Endothelial cell of umbilical vein (primary cell): ENCODE measurements at regions not wholly inside any gene's neighbourhood (a gene's known extent, or its start where the extent isn't known, plus 50 kb on each side); places are given as distances from the start of the nearest gene placed in this dataset.

Experiments used
- BruUV-seq: library from RNA; stranded (reverse); fragments of 400-500 nt; replicated peaks from 2 replicates; lab custom pipeline; 2021; lab: Mats Ljungman, UMichigan
- CTCF ChIA-PET: fragments of 300-600, 350-600 bp; sonication (Branson Sonifier 250); formaldehyde crosslinking; loops from one replicate; lab custom pipeline; 2021; ENCODE audit warnings: antibody characterized with exemption, inconsistent platforms; lab: Charles Lee
- POLR2A ChIA-PET: fragments of 300-600, 350-600 bp; sonication (Branson Sonifier 250); formaldehyde crosslinking; loops from one replicate; lab custom pipeline; 2021; ENCODE audit warnings: antibody characterized with exemption, inconsistent platforms; lab: Charles Lee
- DNase-seq: peaks from one replicate; pipeline ENCODE4 v3.0.0-alpha.2; 2011; ENCODE audit warnings: low read depth, low spot score
- FAIRE-seq: peaks from 2 replicates; lab custom pipeline; 2011; peaks lifted over from hg19 to GRCh38; lab: Jason Lieb, UNC
- H2AFZ ChIP-seq: 2 replicates; pipeline ENCODE4 v1.6.0; 2012; ENCODE audit warnings: low read depth, low read length, control low read depth, inconsistent platforms
- H3K27ac ChIP-seq: 2 replicates; pipeline ENCODE4 v1.5.1; 2011; ENCODE audit warnings: low read depth, mild to moderate bottlenecking, control low read depth, low read length, moderate library complexity; ENCODE audit not compliant: insufficient read depth
- H3K27me3 ChIP-seq, 2 experiments: 2 replicates each; pipeline versions ENCODE4 v1.6.0 to v1.6.1; 2011; ENCODE audit warnings: low read length in 2 of 2, mixed read lengths in 1 of 2; ENCODE audit not compliant: control insufficient read depth in 2 of 2, insufficient read depth in 2 of 2
- H3K36me3 ChIP-seq, 2 experiments: 2 replicates in 1 of 2; 3 replicates in 1 of 2; pipeline ENCODE4 v1.5.1; 2011; ENCODE audit warnings: low read length in 2 of 2, mild to moderate bottlenecking in 1 of 2, moderate library complexity in 1 of 2; ENCODE audit not compliant: control insufficient read depth in 2 of 2, insufficient read depth in 2 of 2; ENCODE audit errors: extremely low read depth in 1 of 2
- H3K4me1 ChIP-seq: 3 replicates; pipeline ENCODE4 v1.5.1; 2011; ENCODE audit warnings: mild to moderate bottlenecking, low read length; ENCODE audit not compliant: control insufficient read depth, insufficient read depth; ENCODE audit errors: extremely low read depth
- H3K4me2 ChIP-seq: 2 replicates; pipeline ENCODE4 v1.6.1; 2011; ENCODE audit warnings: low read length, control low read depth, mixed read lengths; ENCODE audit not compliant: insufficient read depth
- H3K4me3 ChIP-seq, 3 experiments: fragments of 200-600 bp in 1 of 3; sonication (generic), shearing (Covaris generic) in 1 of 3; replicated peaks in 1 of 3; 2 replicates each; pipeline ENCODE4 v1.5.1; 2011 to 2016; ENCODE audit warnings: control low read depth in 3 of 3, low read length in 3 of 3, mild to moderate bottlenecking in 2 of 3, inconsistent platforms in 1 of 3, low read depth in 1 of 3, moderate library complexity in 1 of 3; ENCODE audit not compliant: insufficient read depth in 1 of 3
- H3K79me2 ChIP-seq: 2 replicates; pipeline ENCODE4 v1.6.0; 2012; ENCODE audit warnings: low read length, inconsistent platforms; ENCODE audit not compliant: control insufficient read depth, insufficient read depth
- H3K9ac ChIP-seq: replicated peaks from 2 replicates; pipeline ENCODE3; 2011; ENCODE audit warnings: low read length, control low read depth; ENCODE audit not compliant: insufficient read depth; ENCODE audit errors: extremely low read depth
- H3K9me1 ChIP-seq: replicated peaks from 3 replicates; pipeline ENCODE4 v1.6.0; 2011; ENCODE audit warnings: mild to moderate bottlenecking, low read length; ENCODE audit not compliant: control insufficient read depth, insufficient read depth; ENCODE audit errors: extremely low read depth
- H3K9me3 ChIP-seq: replicated peaks from 2 replicates; pipeline ENCODE4 v1.5.1; 2012; ENCODE audit warnings: low read length, inconsistent platforms; ENCODE audit not compliant: control insufficient read depth, insufficient read depth
- H4K20me1 ChIP-seq: replicated peaks from 2 replicates; pipeline ENCODE3; 2011; ENCODE audit warnings: mild to moderate bottlenecking, low read length; ENCODE audit not compliant: control insufficient read depth, insufficient read depth; ENCODE audit errors: extremely low read depth
- CTCF ChIP-seq, 2 donors: IDR thresholded peaks; 1 replicate in 1 of 2; 2 replicates in 1 of 2; pipeline ENCODE4 v1.5.1; 2011; ENCODE audit warnings: low read length in 2 of 2, mild to moderate bottlenecking in 2 of 2, moderate library complexity in 2 of 2, control low read depth in 1 of 2, inconsistent platforms in 1 of 2, low read depth in 1 of 2; ENCODE audit not compliant: insufficient read depth in 1 of 2; ENCODE audit errors: extremely low read depth in 1 of 2
- EZH2 ChIP-seq: IDR thresholded peaks from 2 replicates; pipeline ENCODE4 v1.6.1; 2012; ENCODE audit warnings: borderline replicate concordance, low read depth, mild to moderate bottlenecking, moderate library complexity, low read length, inconsistent platforms; ENCODE audit not compliant: severe bottlenecking
- JUN ChIP-seq: IDR thresholded peaks from 2 replicates; pipeline ENCODE4 v1.6.1; 2011; ENCODE audit warnings: borderline replicate concordance, low read depth; ENCODE audit not compliant: insufficient read length, insufficient read depth
- MAX ChIP-seq: IDR thresholded peaks from 2 replicates; pipeline ENCODE4 v1.6.1; 2011; ENCODE audit not compliant: insufficient read depth, insufficient read length
- MYC ChIP-seq: IDR thresholded peaks from one replicate; pipeline ENCODE4 v1.6.1; 2011; ENCODE audit warnings: mild to moderate bottlenecking, low read depth, low read length
- POLR2A ChIP-seq: IDR thresholded peaks from 2 replicates; pipeline ENCODE4 v1.6.1; 2012; ENCODE audit warnings: low read depth, mild to moderate bottlenecking, control low read depth, low read length
- POLR2AphosphoS5 ChIP-seq: IDR thresholded peaks from 2 replicates; pipeline ENCODE4 v1.6.1; 2012; ENCODE audit warnings: low read depth, mild to moderate bottlenecking, control low read depth, low read length, moderate library complexity; ENCODE audit not compliant: insufficient read depth
- dilution Hi-C: fragments of 300-500 bp; cut with MboI; formaldehyde crosslinking; loops from one replicate; pipeline ENCODE4 v1.15.0; 2019; ENCODE audit warnings: low sequenced_read_pairs; ENCODE audit not compliant: extremely low pct_ligation_motif_present
- intact Hi-C: fragments of 100-400 bp; cut with micrococcal nuclease; formaldehyde crosslinking; loops from one replicate; pipeline ENCODE4 v1.10.0; 2022

- H3K4me1 ChIP-seq: peaks cover 24% of the 10 kb centered on the region
- TF ChIP-seq MYC: no peak
- TF ChIP-seq MAX: no peak
- no peak for TF ChIP-seq POLR2A
- no peak for TF ChIP-seq EZH2
- TF ChIP-seq CTCF (IDR thresholded peaks at IDR 0.05; ENCODE audit: extremely low read depth in 1 of 2, insufficient read depth in 1 of 2, low read depth in 1 of 2, low read length in 2 of 2): no peak
- no peak for TF ChIP-seq JUN
- no peak for TF ChIP-seq POLR2AphosphoS5
- H3K36me3 ChIP-seq: no peaks in the 10 kb centered on the region
- no TSS peak for BruUV-seq
- POLR2A ChIA-PET: no interaction called here
- H3K9me1 ChIP-seq: no peaks in the 10 kb centered on the region
- DNase-seq: no peak
- H4K20me1 ChIP-seq: no peaks in the 10 kb centered on the region
- no peak for FAIRE-seq
- no peak overlapping the region for H3K4me3 ChIP-seq
- no peak overlapping the region for H2AFZ ChIP-seq
- H3K79me2 ChIP-seq: no peaks in the 10 kb centered on the region
- no peak overlapping the region for H3K9ac ChIP-seq
- H3K27ac ChIP-seq: no peak overlapping the region
- no peak overlapping the region for H3K4me2 ChIP-seq
- intact Hi-C loops (loop anchor here (10.0 kb wide), 1 partner anchor 361 kb away; no protein-coding TSS in a partner anchor), dilution Hi-C loops (no loop called here)
- CTCF ChIA-PET: interaction anchor here (1.7 kb wide), 1 partner anchor 16 kb away, joined by 3 read pairs; no protein-coding TSS in a partner anchor
- H3K9me3 ChIP-seq: no peaks in the 10 kb centered on the region
- no peaks in the 10 kb centered on the region for H3K27me3 ChIP-seq
Observed at GRCh38 chr6:74603322-74604076, 602.4 kb downstream of the COL12A1 start.
